ENCODE measurements at regions not wholly inside any gene's neighbourhood (a gene's known extent, or its start where the extent isn't known, plus 50 kb on each side); places are given as distances from the start of the nearest gene placed in this dataset.

DNA sequence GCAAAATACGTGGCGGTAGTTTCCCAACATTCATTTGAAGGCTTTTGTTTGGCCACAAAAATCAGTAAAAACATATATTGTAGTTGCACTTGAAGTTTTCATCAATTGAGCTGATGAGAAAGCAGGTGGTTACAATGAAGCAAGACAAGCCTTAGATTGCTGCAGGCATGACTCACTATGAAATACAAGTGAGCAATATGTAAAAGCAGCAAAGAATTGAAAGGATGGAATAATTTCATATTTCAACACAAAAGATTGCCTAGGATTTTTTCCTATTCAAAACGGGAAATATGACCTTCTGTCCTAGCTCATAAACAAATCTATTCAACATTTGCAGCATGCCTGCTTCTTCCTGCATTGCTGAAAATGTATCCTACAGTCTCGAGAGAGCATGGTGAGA is 190.9 kb upstream of the BANK1 start:
- H3K4me3 ChIP-seq (ENCODE audit: severe bottlenecking): no peak overlapping the region
- ATAC-seq (ENCODE audit: low read depth) (peak; percentile 72), DNase-seq (ENCODE audit: low spot score) (no peak)
- H3K27me3 ChIP-seq (ENCODE audit: insufficient read depth, poor library complexity, severe bottlenecking): no peaks in the 10 kb centered on the region
- H3K36me3 ChIP-seq (ENCODE audit: low read depth): no peaks in the 10 kb centered on the region
- peak overlapping the region; percentile 73 for H3K27ac ChIP-seq (ENCODE audit: poor library complexity, severe bottlenecking)
- no peaks in the 10 kb centered on the region for H3K9me3 ChIP-seq (ENCODE audit: severe bottlenecking)
- TF ChIP-seq, protein P1, sequence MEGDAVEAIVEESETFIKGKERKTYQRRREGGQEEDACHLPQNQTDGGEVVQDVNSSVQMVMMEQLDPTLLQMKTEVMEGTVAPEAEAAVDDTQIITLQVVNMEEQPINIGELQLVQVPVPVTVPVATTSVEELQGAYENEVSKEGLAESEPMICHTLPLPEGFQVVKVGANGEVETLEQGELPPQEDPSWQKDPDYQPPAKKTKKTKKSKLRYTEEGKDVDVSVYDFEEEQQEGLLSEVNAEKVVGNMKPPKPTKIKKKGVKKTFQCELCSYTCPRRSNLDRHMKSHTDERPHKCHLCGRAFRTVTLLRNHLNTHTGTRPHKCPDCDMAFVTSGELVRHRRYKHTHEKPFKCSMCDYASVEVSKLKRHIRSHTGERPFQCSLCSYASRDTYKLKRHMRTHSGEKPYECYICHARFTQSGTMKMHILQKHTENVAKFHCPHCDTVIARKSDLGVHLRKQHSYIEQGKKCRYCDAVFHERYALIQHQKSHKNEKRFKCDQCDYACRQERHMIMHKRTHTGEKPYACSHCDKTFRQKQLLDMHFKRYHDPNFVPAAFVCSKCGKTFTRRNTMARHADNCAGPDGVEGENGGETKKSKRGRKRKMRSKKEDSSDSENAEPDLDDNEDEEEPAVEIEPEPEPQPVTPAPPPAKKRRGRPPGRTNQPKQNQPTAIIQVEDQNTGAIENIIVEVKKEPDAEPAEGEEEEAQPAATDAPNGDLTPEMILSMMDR (IDR thresholded peaks at IDR 0.05; ENCODE audit: poor library complexity, severe bottlenecking): no peak
- H3K4me1 ChIP-seq (ENCODE audit: insufficient read depth, poor library complexity, severe bottlenecking): peaks cover 32% of the 10 kb centered on the region

DNA sequence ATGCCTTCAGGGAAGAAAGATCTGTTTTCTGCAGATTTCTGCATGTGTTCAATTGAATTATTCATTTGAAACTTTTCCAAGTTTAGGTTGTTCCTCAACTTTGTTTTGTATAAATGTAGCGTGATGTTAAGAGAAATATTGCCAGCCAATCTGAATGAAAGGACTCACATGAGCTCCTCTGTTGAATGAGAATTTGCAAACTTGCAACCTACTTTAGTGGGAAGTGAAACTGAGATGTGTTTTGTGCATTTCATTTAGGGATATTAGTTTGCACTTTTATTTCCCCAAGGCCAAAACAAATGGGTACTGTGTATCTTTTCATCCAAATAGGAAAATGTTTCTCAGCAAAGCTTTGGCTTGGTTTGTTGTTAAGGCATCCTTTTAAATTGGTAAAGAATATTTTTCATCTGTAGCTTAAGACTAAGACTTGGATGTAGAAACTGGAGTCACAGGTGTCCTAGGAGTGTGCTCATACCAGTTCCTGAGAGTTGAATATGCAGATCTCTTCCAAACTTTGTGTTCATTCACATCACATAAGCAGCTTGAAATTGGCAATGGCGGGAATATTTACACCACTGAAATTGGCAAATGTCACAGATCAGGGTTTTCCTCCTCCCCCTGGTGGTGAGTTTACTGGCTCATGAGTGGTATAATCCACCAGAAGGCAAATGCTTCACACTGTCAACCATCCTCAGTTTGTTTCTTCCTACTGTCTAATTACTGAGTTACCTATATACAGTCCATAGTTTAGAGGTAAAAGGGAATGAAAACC is 193.6 kb upstream of the BANK1 start:
- H3K36me3 ChIP-seq (ENCODE audit: low read depth): no peaks in the 10 kb centered on the region
- no peak overlapping the region for H3K4me3 ChIP-seq (ENCODE audit: severe bottlenecking)
- no peak overlapping the region for H3K27ac ChIP-seq (ENCODE audit: poor library complexity, severe bottlenecking)
- no peaks in the 10 kb centered on the region for H3K9me3 ChIP-seq (ENCODE audit: severe bottlenecking)
- H3K27me3 ChIP-seq (ENCODE audit: insufficient read depth, poor library complexity, severe bottlenecking): no peaks in the 10 kb centered on the region
- H3K4me1 ChIP-seq (ENCODE audit: insufficient read depth, poor library complexity, severe bottlenecking): peaks cover 25% of the 10 kb centered on the region
- TF ChIP-seq, protein P1 (IDR thresholded peaks at IDR 0.05; ENCODE audit: poor library complexity, severe bottlenecking): peak; percentile 14
- ATAC-seq (ENCODE audit: low read depth) (no peak), DNase-seq (ENCODE audit: low spot score) (no peak)

DNA sequence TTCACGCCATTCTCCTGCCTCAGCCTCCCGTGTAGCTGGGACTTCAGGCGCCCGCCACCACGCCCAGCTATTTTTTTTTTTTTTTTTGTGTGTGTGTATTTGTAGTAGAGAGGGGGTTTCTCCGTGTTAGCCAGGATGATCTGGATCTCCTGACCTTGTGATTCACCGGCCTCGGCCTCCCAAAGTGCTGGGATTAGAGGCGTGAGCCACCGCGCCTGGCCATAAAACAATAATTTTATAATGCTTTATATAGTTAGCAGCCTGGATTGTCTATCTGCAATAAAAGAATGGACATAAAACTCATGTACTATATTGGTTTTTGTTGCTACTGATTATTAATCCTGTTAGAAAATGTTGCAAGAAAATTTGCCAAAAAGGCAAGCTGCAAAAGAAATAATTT is 195.9 kb upstream of the BANK1 start:
- peaks cover 5% of the 10 kb centered on the region for H3K4me1 ChIP-seq (ENCODE audit: insufficient read depth, poor library complexity, severe bottlenecking)
- H3K27ac ChIP-seq (ENCODE audit: poor library complexity, severe bottlenecking): no peak overlapping the region
- no peaks in the 10 kb centered on the region for H3K9me3 ChIP-seq (ENCODE audit: severe bottlenecking)
- no peak overlapping the region for H3K4me3 ChIP-seq (ENCODE audit: severe bottlenecking)
- no peak for ATAC-seq (ENCODE audit: low read depth)
- H3K36me3 ChIP-seq (ENCODE audit: low read depth): no peaks in the 10 kb centered on the region
- TF ChIP-seq, protein P1 (IDR thresholded peaks at IDR 0.05; ENCODE audit: poor library complexity, severe bottlenecking): no peak
- DNase-seq (ENCODE audit: low spot score): no peak
- H3K27me3 ChIP-seq (ENCODE audit: insufficient read depth, poor library complexity, severe bottlenecking): no peaks in the 10 kb centered on the region

DNA sequence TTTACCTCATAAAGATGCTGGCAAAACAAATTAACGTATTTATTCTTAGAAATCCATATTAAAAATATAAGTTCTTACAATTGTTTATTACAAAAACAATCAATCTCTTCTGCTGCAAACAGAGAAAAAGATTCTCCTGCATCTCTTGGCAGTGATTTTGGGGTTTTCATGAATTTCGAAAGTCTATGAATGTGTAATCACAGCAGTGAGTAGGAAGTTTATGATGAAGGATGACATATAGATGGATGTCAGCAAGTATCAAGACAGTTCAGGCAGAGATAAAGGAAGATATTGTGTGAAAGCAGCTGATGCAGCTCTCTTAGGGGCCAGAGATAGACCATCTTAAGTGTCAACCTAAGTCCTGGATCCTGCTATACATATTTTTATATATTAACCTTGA is 196.9 kb upstream of the BANK1 start:
- DNase-seq (ENCODE audit: low spot score) (no peak), ATAC-seq (ENCODE audit: low read depth) (peak; percentile 35; the same call in 1 of the 3 replicates)
- Histone ChIP-seq H3K27ac (ENCODE audit: poor library complexity, severe bottlenecking) (no peak overlapping the region), H3K4me1 (ENCODE audit: insufficient read depth, poor library complexity, severe bottlenecking) (no peaks in the 10 kb centered on the region), H3K4me3 (ENCODE audit: severe bottlenecking) (no peak overlapping the region), H3K9me3 (ENCODE audit: severe bottlenecking) (no peaks in the 10 kb centered on the region), H3K36me3 (ENCODE audit: low read depth) (no peaks in the 10 kb centered on the region), H3K27me3 (ENCODE audit: insufficient read depth, poor library complexity, severe bottlenecking) (no peaks in the 10 kb centered on the region)
- TF ChIP-seq, protein P1 (IDR thresholded peaks at IDR 0.05; ENCODE audit: poor library complexity, severe bottlenecking): no peak

DNA sequence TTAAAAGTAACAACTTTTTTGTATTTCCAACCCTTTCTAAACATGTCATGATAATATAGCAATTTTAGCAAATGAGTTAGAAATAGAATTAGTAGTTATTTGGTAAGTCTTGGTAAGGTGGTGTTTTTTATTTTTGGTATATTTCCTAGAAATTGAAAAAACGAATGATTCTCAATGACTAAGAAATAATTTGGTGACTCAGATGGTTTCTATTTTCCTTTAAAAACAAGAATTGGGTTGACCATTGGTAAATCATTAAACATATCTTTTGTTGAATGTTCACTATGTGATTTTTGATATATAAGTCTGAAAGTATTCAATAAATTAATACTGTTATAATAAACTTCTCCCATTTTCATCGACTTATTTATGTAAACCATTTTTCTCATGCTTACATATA is 206.2 kb upstream of the BANK1 start:
- no peaks in the 10 kb centered on the region for H3K4me1 ChIP-seq (ENCODE audit: insufficient read depth, poor library complexity, severe bottlenecking)
- H3K9me3 ChIP-seq (ENCODE audit: severe bottlenecking): no peaks in the 10 kb centered on the region
- no peak for DNase-seq (ENCODE audit: low spot score)
- ATAC-seq (ENCODE audit: low read depth): no peak
- no peak overlapping the region for H3K4me3 ChIP-seq (ENCODE audit: severe bottlenecking)
- no peak overlapping the region for H3K27ac ChIP-seq (ENCODE audit: poor library complexity, severe bottlenecking)
- TF ChIP-seq, protein P1 (IDR thresholded peaks at IDR 0.05; ENCODE audit: poor library complexity, severe bottlenecking): no peak
- no peaks in the 10 kb centered on the region for H3K36me3 ChIP-seq (ENCODE audit: low read depth)
- H3K27me3 ChIP-seq (ENCODE audit: insufficient read depth, poor library complexity, severe bottlenecking): no peaks in the 10 kb centered on the region
